ENCODE measurements at regions not wholly inside any gene's neighbourhood (a gene's known extent, or its start where the extent isn't known, plus 50 kb on each side); places are given as distances from the start of the nearest gene placed in this dataset.

DNA sequence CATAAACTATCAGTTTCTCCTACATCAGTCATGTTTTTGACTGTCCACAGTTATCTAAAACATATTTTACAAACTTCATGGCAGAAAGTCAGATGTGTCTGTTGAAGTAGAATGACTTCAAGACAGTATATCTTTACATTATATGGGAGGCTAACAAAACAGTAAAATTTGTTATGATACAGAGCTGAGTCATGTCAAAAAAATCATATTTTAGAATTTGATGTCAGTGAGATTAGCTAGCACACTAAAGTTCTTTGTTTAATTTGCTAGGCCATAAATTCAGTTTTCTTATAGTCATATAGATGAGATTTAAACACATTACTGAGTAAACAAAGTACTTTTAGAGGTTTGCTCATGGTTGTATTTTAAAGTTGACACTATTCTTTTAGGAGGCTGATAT lies 80.3 kb upstream of the IGSF10 start (continued):
- TF ChIP-seq GTF3A (CRISPR knock-in tag; conservative IDR thresholded peaks at IDR 0.05): no peak
- TF ChIP-seq ELF1 (CRISPR knock-in tag; IDR thresholded peaks at IDR 0.05): no peak
- TF ChIP-seq, protein P1, sequence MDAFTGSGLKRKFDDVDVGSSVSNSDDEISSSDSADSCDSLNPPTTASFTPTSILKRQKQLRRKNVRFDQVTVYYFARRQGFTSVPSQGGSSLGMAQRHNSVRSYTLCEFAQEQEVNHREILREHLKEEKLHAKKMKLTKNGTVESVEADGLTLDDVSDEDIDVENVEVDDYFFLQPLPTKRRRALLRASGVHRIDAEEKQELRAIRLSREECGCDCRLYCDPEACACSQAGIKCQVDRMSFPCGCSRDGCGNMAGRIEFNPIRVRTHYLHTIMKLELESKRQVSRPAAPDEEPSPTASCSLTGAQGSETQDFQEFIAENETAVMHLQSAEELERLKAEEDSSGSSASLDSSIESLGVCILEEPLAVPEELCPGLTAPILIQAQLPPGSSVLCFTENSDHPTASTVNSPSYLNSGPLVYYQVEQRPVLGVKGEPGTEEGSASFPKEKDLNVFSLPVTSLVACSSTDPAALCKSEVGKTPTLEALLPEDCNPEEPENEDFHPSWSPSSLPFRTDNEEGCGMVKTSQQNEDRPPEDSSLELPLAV (CRISPR knock-in tag; conservative IDR thresholded peaks at IDR 0.05; ENCODE audit: low read depth): no peak
- TF ChIP-seq TBP (CRISPR knock-in tag; IDR thresholded peaks at IDR 0.05): no peak

DNA sequence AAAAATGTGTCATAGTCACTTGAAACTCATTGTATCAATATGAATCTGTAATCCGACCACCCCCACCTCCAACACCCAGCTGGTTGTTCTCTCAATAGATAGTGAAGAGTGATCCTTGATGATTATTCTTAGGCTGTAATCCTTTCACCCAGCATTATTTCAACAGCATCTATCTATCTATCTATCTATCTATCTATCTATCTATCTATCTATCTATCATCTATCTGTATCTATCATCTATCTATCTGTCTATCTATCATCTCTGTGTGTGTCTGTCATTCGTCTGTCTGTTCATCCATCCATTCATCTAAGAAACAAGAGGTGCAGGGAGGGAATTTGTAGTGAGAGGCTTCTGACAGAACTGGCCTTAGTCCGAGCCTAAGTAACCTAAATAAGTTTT lies 78.7 kb upstream of the IGSF10 start:
- DNase-seq (ENCODE audit: low spot score) (no peak), ATAC-seq (no peak), FAIRE-seq (no peak)
- BruUV-seq (replicated peaks): no TSS peak
- ChIA-PET CTCF (ENCODE audit: low intra/inter-chr PET ratio, low total read pairs) (no interaction called here), POLR2A (no interaction called here)
- Histone ChIP-seq H3K4me1 (ENCODE audit: insufficient read depth, low read length) (peaks cover 10% of the 10 kb centered on the region; the same call in 1 of the 2 replicates), H3K4me3 (replicated peaks in 1 of 3; ENCODE audit: insufficient read depth in 1 of 3, low read depth in 2 of 3, low read length in 3 of 3) (no peak overlapping the region), H2AFZ (ENCODE audit: low read length) (no peak overlapping the region), H3K36me3 (replicated peaks in 1 of 2; ENCODE audit: control insufficient read depth in 1 of 2, insufficient read depth in 2 of 2, low read length in 2 of 2) (no peaks in the 10 kb centered on the region), H3K9me3 (ENCODE audit: low read length) (no peaks in the 10 kb centered on the region), H3K9ac (ENCODE audit: insufficient read depth, low read depth, low read length) (no peak overlapping the region), H3K27ac (ENCODE audit: extremely low read length, insufficient read depth, low read length) (no peak overlapping the region), H3K4me2 (ENCODE audit: low read depth, low read length) (no peak overlapping the region), H3K27me3 (ENCODE audit: control insufficient read depth in 1 of 2, insufficient read depth in 2 of 2, low read length in 2 of 2) (no peaks in the 10 kb centered on the region), H3K79me2 (ENCODE audit: insufficient read depth, low read length) (no peaks in the 10 kb centered on the region), H4K20me1 (ENCODE audit: insufficient read depth, low read length) (no peaks in the 10 kb centered on the region)
- intact Hi-C loops (cut with micrococcal nuclease; ENCODE audit: unreplicated experiment): no loop called here
- WGBS (ENCODE audit: low lambda C conversion rate): 10% methylated on average over 3 of the region's 3 CpGs
- no peak for TF ChIP-seq HOXA3 (CRISPR knock-in tag; IDR thresholded peaks at IDR 0.05)
- TF ChIP-seq YEATS4 (CRISPR knock-in tag; IDR thresholded peaks at IDR 0.05; ENCODE audit: borderline replicate concordance): no peak
- no peak for TF ChIP-seq GATA4 (IDR thresholded peaks at IDR 0.05; ENCODE audit: borderline replicate concordance, low read depth)
- TF ChIP-seq SKI (IDR thresholded peaks at IDR 0.05; ENCODE audit: partially characterized antibody): no peak
- no peak for TF ChIP-seq ZSCAN9 (CRISPR knock-in tag; IDR thresholded peaks at IDR 0.05; ENCODE audit: borderline replicate concordance)
- no peak for TF ChIP-seq ETV5 (CRISPR knock-in tag; IDR thresholded peaks at IDR 0.05; ENCODE audit: borderline replicate concordance)
- TF ChIP-seq RELA (CRISPR knock-in tag; IDR thresholded peaks at IDR 0.05): no peak
- no peak for TF ChIP-seq CBX5 (CRISPR knock-in tag; IDR thresholded peaks at IDR 0.05; ENCODE audit: borderline replicate concordance)
- in situ Hi-C loops (cut with HindIII; ENCODE audit: extremely low pct_ligation_motif_present, low pct_unique_long_range_greater_than_20kb): no loop called here

All from HepG2 (cell line).